AG09319 (cell line): ENCODE measurements at regions not wholly inside any gene's neighbourhood (a gene's known extent, or its start where the extent isn't known, plus 50 kb on each side); places are given as distances from the start of the nearest gene placed in this dataset.

Experiments
- DNase-seq: peaks from one replicate; pipeline ENCODE4 v3.0.0-alpha.2; 2010; ENCODE audit warnings: low read depth; ENCODE audit errors: extremely low read depth
- TF ChIP-seq, protein P1 (sequence below): IDR thresholded peaks from 2 replicates; pipeline ENCODE4 v1.5.1; 2011; ENCODE audit warnings: low read depth, mild to moderate bottlenecking, inconsistent platforms, low read length, moderate library complexity

- TF ChIP-seq, protein P1, sequence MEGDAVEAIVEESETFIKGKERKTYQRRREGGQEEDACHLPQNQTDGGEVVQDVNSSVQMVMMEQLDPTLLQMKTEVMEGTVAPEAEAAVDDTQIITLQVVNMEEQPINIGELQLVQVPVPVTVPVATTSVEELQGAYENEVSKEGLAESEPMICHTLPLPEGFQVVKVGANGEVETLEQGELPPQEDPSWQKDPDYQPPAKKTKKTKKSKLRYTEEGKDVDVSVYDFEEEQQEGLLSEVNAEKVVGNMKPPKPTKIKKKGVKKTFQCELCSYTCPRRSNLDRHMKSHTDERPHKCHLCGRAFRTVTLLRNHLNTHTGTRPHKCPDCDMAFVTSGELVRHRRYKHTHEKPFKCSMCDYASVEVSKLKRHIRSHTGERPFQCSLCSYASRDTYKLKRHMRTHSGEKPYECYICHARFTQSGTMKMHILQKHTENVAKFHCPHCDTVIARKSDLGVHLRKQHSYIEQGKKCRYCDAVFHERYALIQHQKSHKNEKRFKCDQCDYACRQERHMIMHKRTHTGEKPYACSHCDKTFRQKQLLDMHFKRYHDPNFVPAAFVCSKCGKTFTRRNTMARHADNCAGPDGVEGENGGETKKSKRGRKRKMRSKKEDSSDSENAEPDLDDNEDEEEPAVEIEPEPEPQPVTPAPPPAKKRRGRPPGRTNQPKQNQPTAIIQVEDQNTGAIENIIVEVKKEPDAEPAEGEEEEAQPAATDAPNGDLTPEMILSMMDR = no peak
- DNase-seq = no peak
These were observed 166.1 kb downstream of the SLC28A3 start for GRCh38 chr9:84174486-84174885.

GRCh38 chr9:84177407-84177806 is 163.2 kb downstream of the SLC28A3 start:
- TF ChIP-seq, protein P1 = no peak
- no peak for DNase-seq

GRCh38 chr9:84179531-84179930 is 161.0 kb downstream of the SLC28A3 start:
- TF ChIP-seq, protein P1 = no peak
- DNase-seq = no peak

- TF ChIP-seq, protein P1 = no peak
- no peak for DNase-seq
These were observed 153.5 kb downstream of the SLC28A3 start for GRCh38 chr9:84187090-84187489.

DNA sequence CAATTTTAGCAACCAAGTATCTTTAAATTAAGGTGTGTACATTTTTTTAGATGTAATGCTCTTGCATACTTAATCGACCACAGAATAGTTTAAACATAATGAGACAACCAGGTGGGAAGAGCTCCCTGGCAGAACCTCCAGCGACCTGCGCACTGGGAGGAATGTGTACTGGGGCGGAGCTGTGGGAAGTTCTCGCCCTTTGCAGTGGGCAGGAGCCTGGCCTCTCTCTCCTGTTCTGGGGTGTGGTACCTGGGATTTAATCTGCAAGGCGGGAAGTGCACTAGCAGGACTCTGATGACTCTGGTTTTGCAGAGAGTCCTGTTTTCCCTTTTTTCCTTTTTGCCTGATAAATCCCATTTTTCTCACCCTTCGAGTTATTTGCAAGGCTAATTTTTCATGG is 150.7 kb downstream of the SLC28A3 start:
- TF ChIP-seq, protein P1 = no peak

DNA sequence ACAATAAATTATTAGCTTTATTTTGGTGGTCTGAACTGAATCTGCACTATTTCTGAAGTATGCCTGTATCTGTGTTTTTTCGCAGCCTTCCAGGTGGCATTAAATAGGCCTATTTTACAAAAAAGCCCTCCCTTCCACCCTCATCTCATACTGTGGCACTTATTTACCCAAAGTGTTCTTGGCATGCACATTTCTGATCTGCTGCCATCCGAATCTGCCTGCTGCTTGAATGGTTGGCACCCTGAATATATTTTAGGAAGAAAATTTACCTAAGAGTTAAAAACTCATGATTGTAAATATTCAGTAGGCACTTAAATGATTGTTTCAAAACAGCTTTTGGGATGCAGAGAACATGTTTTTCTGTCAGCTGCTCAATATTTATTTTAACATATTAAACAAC is 150.1 kb downstream of the SLC28A3 start:
- DNase-seq = no peak
- TF ChIP-seq, protein P1 = no peak

More for the DNA sequence above, 150.7 kb downstream of the SLC28A3 start:
- no peak for DNase-seq

GRCh38 chr9:84206801-84207370 is 133.7 kb downstream of the SLC28A3 start:
- DNase-seq = no peak
- TF ChIP-seq, protein P1 = no peak
